IMR-90 (cell line): ENCODE measurements at regions not wholly inside any gene's neighbourhood (a gene's known extent, or its start where the extent isn't known, plus 50 kb on each side); places are given as distances from the start of the nearest gene placed in this dataset.

ENCODE experiments used
- ATAC-seq: fragments of 200-7000 bp; cut with Tn5 transposase; 2 replicates; pipeline ENCODE4 v1.9.1; 2020; ENCODE audit warnings: low read depth, mild to moderate bottlenecking, moderate library complexity
- BruUV-seq: library from RNA; stranded (reverse); fragments of 400-500 nt; replicated peaks from 2 replicates; lab custom pipeline; 2021; lab: Mats Ljungman, UMichigan
- CTCF ChIA-PET: fragments of 300-600 bp; formaldehyde crosslinking; extraction: SDS; loops from one replicate; lab custom pipeline; 2021; ENCODE audit warnings: antibody characterized with exemption; lab: Yijun Ruan, JAX
- POLR2A ChIA-PET: fragments of 300-600 bp; sonication (Branson Sonifier 250); formaldehyde crosslinking; loops from one replicate; lab custom pipeline; 2022; ENCODE audit warnings: antibody characterized with exemption; ENCODE audit not compliant: unreplicated experiment; lab: Charles Lee
- DNase-seq: peaks from one replicate; pipeline ENCODE4 v3.0.0; 2013
- H2AFZ ChIP-seq: replicated peaks from 2 replicates; pipeline ENCODE3; 2013; ENCODE audit warnings: low read length, mild to moderate bottlenecking; ENCODE audit not compliant: poor library complexity
- H2AK5ac ChIP-seq: 2 replicates; pipeline ENCODE4 v1.6.1; 2013; ENCODE audit warnings: low read depth, low read length, inconsistent platforms
- H2AK9ac ChIP-seq: replicated peaks from 2 replicates; pipeline ENCODE3; 2013; ENCODE audit warnings: mild to moderate bottlenecking, low read depth, low read length, moderate library complexity; ENCODE audit not compliant: poor library complexity
- H2BK120ac ChIP-seq: 2 replicates; pipeline ENCODE4 v1.6.1; 2013; ENCODE audit warnings: low read depth, low read length, inconsistent platforms
- H2BK15ac ChIP-seq: 3 replicates; pipeline ENCODE4 v1.6.1; 2013; ENCODE audit warnings: low read depth, low read length, inconsistent platforms
- H2BK20ac ChIP-seq: 2 replicates; pipeline ENCODE4 v1.6.1; 2013; ENCODE audit warnings: low read depth, mild to moderate bottlenecking, inconsistent platforms, low read length, moderate library complexity
- H2BK5ac ChIP-seq: 2 replicates; pipeline ENCODE4 v1.6.1; 2013; ENCODE audit warnings: mild to moderate bottlenecking, low read depth, low read length, inconsistent platforms; ENCODE audit not compliant: poor library complexity, severe bottlenecking
- H3K14ac ChIP-seq: replicated peaks from 2 replicates; pipeline ENCODE4 v1.6.1; 2013; ENCODE audit warnings: low read depth, low read length, inconsistent platforms
- H3K18ac ChIP-seq: 2 replicates; pipeline ENCODE4 v1.6.1; 2013; ENCODE audit warnings: low read depth, low read length, control low read depth
- H3K23ac ChIP-seq: 2 replicates; pipeline ENCODE4 v1.6.1; 2013; ENCODE audit warnings: low read depth, low read length, inconsistent platforms
- H3K27ac ChIP-seq: 2 replicates; pipeline ENCODE4 v1.5.1; 2013; ENCODE audit warnings: mild to moderate bottlenecking, control low read depth, low read length; ENCODE audit not compliant: insufficient read depth
- H3K27me3 ChIP-seq: 2 replicates; pipeline ENCODE4 v1.6.1; 2013; ENCODE audit warnings: low read length; ENCODE audit not compliant: control insufficient read depth, insufficient read depth
- H3K36me3 ChIP-seq: 2 replicates; pipeline ENCODE4 v1.6.1; 2013; ENCODE audit warnings: low read length, mixed read lengths; ENCODE audit not compliant: control insufficient read depth, insufficient read depth
- H3K4ac ChIP-seq: 2 replicates; pipeline ENCODE4 v1.6.1; 2013; ENCODE audit warnings: low read depth, low read length, inconsistent platforms
- H3K4me1 ChIP-seq: 2 replicates; pipeline ENCODE4 v1.6.1; 2013; ENCODE audit warnings: low read length, mixed read lengths; ENCODE audit not compliant: control insufficient read depth, insufficient read depth
- H3K4me2 ChIP-seq: 2 replicates; pipeline ENCODE4 v1.6.1; 2013; ENCODE audit warnings: low read depth, mild to moderate bottlenecking, control low read depth, low read length, moderate library complexity
- H3K4me3 ChIP-seq: 2 replicates; pipeline ENCODE4 v1.5.1; 2013; ENCODE audit warnings: low read depth, mild to moderate bottlenecking, control low read depth, low read length, moderate library complexity; ENCODE audit not compliant: insufficient read depth
- H3K56ac ChIP-seq: 2 replicates; pipeline ENCODE4 v1.6.1; 2013; ENCODE audit warnings: low read length, inconsistent platforms; ENCODE audit not compliant: insufficient read depth; ENCODE audit errors: extremely low read depth
- H3K79me1 ChIP-seq, 2 experiments: 2 replicates each; pipeline ENCODE4 v1.6.1; 2013; ENCODE audit warnings: low read length in 2 of 2, inconsistent platforms in 1 of 2, low read depth in 1 of 2
- H3K9ac ChIP-seq: 2 replicates; pipeline ENCODE4 v1.6.1; 2013; ENCODE audit warnings: low read depth, low read length, control low read depth
- H3K9me1 ChIP-seq: 2 replicates; pipeline ENCODE4 v1.6.1; 2013; ENCODE audit warnings: low read length, inconsistent platforms; ENCODE audit not compliant: insufficient read depth
- H3K9me3 ChIP-seq: 2 replicates; pipeline ENCODE4 v1.6.1; 2013; ENCODE audit warnings: low read length; ENCODE audit not compliant: control insufficient read depth, insufficient read depth
- H4K20me1 ChIP-seq: 2 replicates; pipeline ENCODE4 v1.6.1; 2013; ENCODE audit warnings: low read length, inconsistent platforms; ENCODE audit not compliant: insufficient read depth
- H4K5ac ChIP-seq: 2 replicates; pipeline ENCODE4 v1.6.1; 2013; ENCODE audit warnings: mild to moderate bottlenecking, low read depth, low read length, control low read depth
- H4K8ac ChIP-seq, 2 experiments: 2 replicates each; pipeline ENCODE4 v1.6.1; 2013; ENCODE audit warnings: low read depth in 2 of 2, low read length in 2 of 2, control low read depth in 1 of 2, inconsistent platforms in 1 of 2
- H4K91ac ChIP-seq: 2 replicates; pipeline ENCODE4 v1.6.1; 2013; ENCODE audit warnings: low read depth, low read length, inconsistent platforms; ENCODE audit not compliant: insufficient read depth
- BHLHE40 ChIP-seq: fragments of 150-350 bp; IDR thresholded peaks from 2 replicates; pipeline ENCODE4 v1.6.1; 2016; ENCODE audit warnings: mild to moderate bottlenecking, low read depth, low read length
- CEBPB ChIP-seq: IDR thresholded peaks from 2 replicates; pipeline ENCODE4 v1.6.1; 2012; ENCODE audit warnings: low read depth, low read length, improper control_type of control experiment
- CHD1 ChIP-seq: IDR thresholded peaks from 2 replicates; pipeline ENCODE4 v1.6.1; 2012; ENCODE audit warnings: low read depth, low read length, improper control_type of control experiment
- CTCF ChIP-seq: conservative IDR thresholded peaks from 2 replicates; pipeline ENCODE4 v1.5.1; 2012; ENCODE audit warnings: mild to moderate bottlenecking, low read depth, low read length, improper control_type of control experiment
- MAZ ChIP-seq: IDR thresholded peaks from 2 replicates; pipeline ENCODE4 v1.6.1; 2012; ENCODE audit warnings: low read depth, mild to moderate bottlenecking, low read length, improper control_type of control experiment, moderate library complexity, borderline replicate concordance
- MXI1 ChIP-seq: IDR thresholded peaks from 2 replicates; pipeline ENCODE4 v1.6.1; 2012; ENCODE audit warnings: low read depth, mild to moderate bottlenecking, low read length, moderate library complexity, borderline replicate concordance
- NFE2L2 ChIP-seq: fragments of 150-350 bp; IDR thresholded peaks from 2 replicates; pipeline ENCODE4 v1.6.1; 2016; ENCODE audit warnings: low read depth, mild to moderate bottlenecking, low read length
- RAD21 ChIP-seq: IDR thresholded peaks from 2 replicates; pipeline ENCODE4 v1.6.1; 2012; ENCODE audit warnings: low read length, improper control_type of control experiment
- RCOR1 ChIP-seq: IDR thresholded peaks from 2 replicates; pipeline ENCODE4 v1.6.1; 2012; ENCODE audit warnings: mild to moderate bottlenecking, low read length, improper control_type of control experiment; ENCODE audit not compliant: insufficient replicate concordance
- RFX5 ChIP-seq: IDR thresholded peaks from 2 replicates; pipeline ENCODE4 v1.8.0; 2012; ENCODE audit warnings: low read depth, mild to moderate bottlenecking, low read length, moderate library complexity
- USF2 ChIP-seq: fragments of 150-350 bp; IDR thresholded peaks from 2 replicates; pipeline ENCODE4 v1.6.1; 2017; ENCODE audit warnings: mild to moderate bottlenecking, antibody characterized with exemption, low read length, low read depth
- WGBS, 2 experiments: methylation state at CpG; one replicate each; pipeline versions ENCODE4 v1.1.5 to v1.1.7; 2013; ENCODE audit warnings: missing lambda C conversion rate in 2 of 2; ENCODE audit not compliant: insufficient read length in 1 of 2; ENCODE audit errors: extremely low coverage in 2 of 2; 5-methylcytosine and 5-hydroxymethylcytosine counted together
- dilution Hi-C: fragments of 300-500 bp; cut with HindIII; formaldehyde crosslinking; loops from one replicate; pipeline ENCODE4 v1.14.3; 2018; ENCODE audit warnings: low sequenced_read_pairs; ENCODE audit not compliant: unreplicated experiment
- in situ Hi-C: fragments of 300-500 bp; cut with MboI; formaldehyde crosslinking; loops from 3 replicates; pipeline ENCODE4 v1.14.3; 2019; ENCODE audit warnings: low sequenced_read_pairs, inconsistent platforms, mixed read lengths
- intact Hi-C: fragments of 100-400 bp; cut with micrococcal nuclease; formaldehyde crosslinking; loops from 2 replicates; pipeline ENCODE4 v1.10.0; 2022
- TF ChIP-seq, protein P1 (sequence below): fragments of 150-350 bp; IDR thresholded peaks from 2 replicates; pipeline ENCODE4 v1.6.1; 2016; ENCODE audit warnings: low read depth, mild to moderate bottlenecking, low read length, moderate library complexity, borderline replicate concordance

GRCh38 chr15:81915990-81916389 is 129.8 kb downstream of the MEX3B start:
- Histone ChIP-seq H4K20me1 (no peaks in the 10 kb centered on the region), H3K56ac (no peak overlapping the region), H2BK20ac (no peak overlapping the region), H2BK5ac (no peak overlapping the region), H3K9ac (no peak overlapping the region), H2AFZ (no peak overlapping the region), H2BK120ac (no peak overlapping the region), H3K4ac (no peak overlapping the region), H3K9me1 (0 out of 2 replicates have a peak, but pooled peaks cover 5% of the 10 kb centered on the region), H3K9me3 (peaks cover 9% of the 10 kb centered on the region), H3K14ac (no peak overlapping the region), H3K18ac (no peak overlapping the region), H2AK9ac (no peak overlapping the region), H3K27ac (no peak overlapping the region), H4K8ac (no peak overlapping the region), H3K36me3 (no peaks in the 10 kb centered on the region), H4K5ac (no peak overlapping the region), H3K27me3 (no peaks in the 10 kb centered on the region), H2BK15ac (no peak overlapping the region), H3K4me3 (no peak overlapping the region), H2AK5ac (no peak overlapping the region), H3K23ac (no peak overlapping the region), H3K79me1 (no peaks in the 10 kb centered on the region), H4K91ac (no peak overlapping the region), H3K4me2 (no peak overlapping the region), H3K4me1 (peaks cover 6% of the 10 kb centered on the region)
- dilution Hi-C loops, result no loop called here
- in situ Hi-C loops, result no loop called here
- WGBS, 2 experiments, result 14% methylated on average over 1 of the region's 5 CpGs; no CpG with 5 or more reads in 1 of the 2 experiments
- intact Hi-C loops, result no loop called here
- BruUV-seq, result no TSS peak
- DNase-seq, result no peak
- ChIA-PET POLR2A (no interaction called here), CTCF (no interaction called here)
- TF ChIP-seq RAD21, result no peak
- TF ChIP-seq MXI1, result no peak
- TF ChIP-seq USF2, result no peak
- TF ChIP-seq MAZ, result no peak
- TF ChIP-seq RFX5, result no peak
- TF ChIP-seq, protein P1, sequence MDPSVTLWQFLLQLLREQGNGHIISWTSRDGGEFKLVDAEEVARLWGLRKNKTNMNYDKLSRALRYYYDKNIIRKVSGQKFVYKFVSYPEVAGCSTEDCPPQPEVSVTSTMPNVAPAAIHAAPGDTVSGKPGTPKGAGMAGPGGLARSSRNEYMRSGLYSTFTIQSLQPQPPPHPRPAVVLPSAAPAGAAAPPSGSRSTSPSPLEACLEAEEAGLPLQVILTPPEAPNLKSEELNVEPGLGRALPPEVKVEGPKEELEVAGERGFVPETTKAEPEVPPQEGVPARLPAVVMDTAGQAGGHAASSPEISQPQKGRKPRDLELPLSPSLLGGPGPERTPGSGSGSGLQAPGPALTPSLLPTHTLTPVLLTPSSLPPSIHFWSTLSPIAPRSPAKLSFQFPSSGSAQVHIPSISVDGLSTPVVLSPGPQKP, result no peak
- no peak for TF ChIP-seq CTCF
- no peak for TF ChIP-seq BHLHE40
- TF ChIP-seq NFE2L2, result no peak
- TF ChIP-seq CHD1, result no peak
- TF ChIP-seq RCOR1, result no peak
- TF ChIP-seq CEBPB, result no peak
- no peak for ATAC-seq
